Activated B cell treated with CpG ODN at 0.5 μM for 24 hours (primary cell): ENCODE measurements at regions not wholly inside any gene's neighbourhood (a gene's known extent, or its start where the extent isn't known, plus 50 kb on each side); places are given as distances from the start of the nearest gene placed in this dataset.

Source experiments
- ATAC-seq: fragments of 200-7000 bp; cut with Tn5 transposase; one replicate; pipeline ENCODE4 v1.10.0; 2021; ENCODE audit warnings: low read depth, mild to moderate bottlenecking, moderate library complexity
- CTCF ChIA-PET: fragments of 350-600 bp; sonication (Branson Sonifier 250); formaldehyde crosslinking; loops from one replicate; lab custom pipeline; 2021; ENCODE audit warnings: antibody characterized with exemption; lab: Charles Lee
- POLR2A ChIA-PET: fragments of 350-600 bp; sonication (Branson Sonifier 250); formaldehyde crosslinking; loops from one replicate; lab custom pipeline; 2021; ENCODE audit warnings: antibody characterized with exemption; lab: Charles Lee
- DNase-seq: peaks from one replicate; pipeline ENCODE4 v3.0.0; 2022
- H3K27ac Mint-ChIP-seq: one replicate; pipeline ENCODE4 v1.8.0; 2020; ENCODE audit warnings: mixed read lengths
- H3K27me3 Mint-ChIP-seq: one replicate; pipeline ENCODE4 v1.8.0; 2021; ENCODE audit warnings: mixed read lengths
- H3K36me3 Mint-ChIP-seq: one replicate; pipeline ENCODE4 v1.8.0; 2021; ENCODE audit warnings: low read depth, mixed read lengths
- H3K4me1 Mint-ChIP-seq: one replicate; pipeline ENCODE4 v1.8.0; 2021; ENCODE audit warnings: mixed read lengths
- H3K4me3 Mint-ChIP-seq: one replicate; pipeline ENCODE4 v1.8.0; 2020; ENCODE audit warnings: mild to moderate bottlenecking, mixed read lengths
- H3K9me3 Mint-ChIP-seq: one replicate; pipeline ENCODE4 v1.8.0; 2020; ENCODE audit warnings: mixed read lengths
- CTCF ChIP-seq: fragments of 200-600 bp; IDR thresholded peaks from one replicate; pipeline ENCODE4 v1.8.0; 2022; ENCODE audit warnings: antibody characterized with exemption, mild to moderate bottlenecking
- intact Hi-C: fragments of 100-400 bp; cut with micrococcal nuclease; formaldehyde crosslinking; loops from one replicate; pipeline ENCODE4 v1.15.1; 2024

GRCh38 chr16:66081775-66082366 is 284.6 kb upstream of the CDH5 start:
- ATAC-seq (no peak), DNase-seq (no peak)
- no peaks in the 10 kb centered on the region for H3K36me3 Mint-ChIP-seq
- CTCF ChIA-PET, result no interaction called here
- H3K4me3 Mint-ChIP-seq, result no peak overlapping the region
- intact Hi-C loops, result no loop called here
- H3K4me1 Mint-ChIP-seq, result no peaks in the 10 kb centered on the region
- no peaks in the 10 kb centered on the region for H3K9me3 Mint-ChIP-seq
- peaks cover 2% of the 10 kb centered on the region for H3K27me3 Mint-ChIP-seq
- POLR2A ChIA-PET, result no interaction called here
- H3K27ac Mint-ChIP-seq, result no peak overlapping the region
- TF ChIP-seq CTCF, result no peak

GRCh38 chr16:66079671-66080334 is 286.7 kb upstream of the CDH5 start:
- no peaks in the 10 kb centered on the region for H3K4me1 Mint-ChIP-seq
- no peak overlapping the region for H3K27ac Mint-ChIP-seq
- no peaks in the 10 kb centered on the region for H3K36me3 Mint-ChIP-seq
- no peak for DNase-seq
- ATAC-seq, result no peak
- no peak for TF ChIP-seq CTCF
- ChIA-PET CTCF (no interaction called here), POLR2A (no interaction called here)
- H3K27me3 Mint-ChIP-seq, result peaks cover 4% of the 10 kb centered on the region
- H3K9me3 Mint-ChIP-seq, result no peaks in the 10 kb centered on the region
- H3K4me3 Mint-ChIP-seq, result no peak overlapping the region
- intact Hi-C loops, result no loop called here

GRCh38 chr16:66070140-66070917 is 296.2 kb upstream of the CDH5 start:
- no peaks in the 10 kb centered on the region for H3K4me1 Mint-ChIP-seq
- no peak overlapping the region for H3K27ac Mint-ChIP-seq
- DNase-seq (no peak), ATAC-seq (no peak)
- POLR2A ChIA-PET, result no interaction called here
- H3K27me3 Mint-ChIP-seq, result peaks cover 4% of the 10 kb centered on the region
- intact Hi-C loops, result no loop called here
- TF ChIP-seq CTCF, result no peak
- CTCF ChIA-PET, result no interaction called here
- H3K4me3 Mint-ChIP-seq, result no peak overlapping the region
- H3K9me3 Mint-ChIP-seq, result no peaks in the 10 kb centered on the region
- no peaks in the 10 kb centered on the region for H3K36me3 Mint-ChIP-seq

GRCh38 chr16:66069587-66069986 is 296.9 kb upstream of the CDH5 start:
- H3K27me3 Mint-ChIP-seq, result peaks cover 2% of the 10 kb centered on the region
- POLR2A ChIA-PET, result no interaction called here

More at GRCh38 chr16:66069587-66069986, 296.9 kb upstream of the CDH5 start:
- DNase-seq (no peak), ATAC-seq (no peak)
- intact Hi-C loops, result no loop called here
- TF ChIP-seq CTCF, result no peak
- Mint-ChIP-seq H3K9me3 (no peaks in the 10 kb centered on the region), H3K4me3 (no peak overlapping the region), H3K27ac (no peak overlapping the region), H3K4me1 (no peaks in the 10 kb centered on the region), H3K36me3 (no peaks in the 10 kb centered on the region)
- CTCF ChIA-PET, result no interaction called here
